ENCODE measurements at regions not wholly inside any gene's neighbourhood (a gene's known extent, or its start where the extent isn't known, plus 50 kb on each side); places are given as distances from the start of the nearest gene placed in this dataset.

DNA sequence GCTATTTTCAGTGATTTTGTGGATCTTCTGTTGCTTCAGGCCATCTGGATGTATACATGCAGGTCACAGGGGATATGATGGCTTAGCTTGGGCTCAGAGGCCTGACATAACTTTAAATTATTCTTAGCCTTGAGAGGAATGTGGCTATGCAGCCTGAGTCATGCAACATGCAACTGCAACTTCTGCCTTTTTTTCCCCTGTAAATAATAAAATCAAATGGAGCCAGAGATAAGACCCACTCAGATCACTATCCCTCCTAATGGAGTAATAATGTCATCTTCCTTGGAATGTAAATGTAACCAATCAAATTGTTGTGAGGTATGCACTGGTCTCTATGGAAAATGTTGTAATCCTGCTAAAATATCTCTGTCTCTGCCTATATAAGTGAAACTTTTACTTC lies 54.9 kb downstream of the MAGEB17 start:
- Mint-ChIP-seq H3K27me3 (no peaks in the 10 kb centered on the region), H3K4me1 (no peaks in the 10 kb centered on the region), H3K4me3 (no peak overlapping the region), H3K9me3 (peaks cover 18% of the 10 kb centered on the region), H3K36me3 (no peaks in the 10 kb centered on the region), H3K27ac (no peak overlapping the region)
- ATAC-seq = no peak

DNA sequence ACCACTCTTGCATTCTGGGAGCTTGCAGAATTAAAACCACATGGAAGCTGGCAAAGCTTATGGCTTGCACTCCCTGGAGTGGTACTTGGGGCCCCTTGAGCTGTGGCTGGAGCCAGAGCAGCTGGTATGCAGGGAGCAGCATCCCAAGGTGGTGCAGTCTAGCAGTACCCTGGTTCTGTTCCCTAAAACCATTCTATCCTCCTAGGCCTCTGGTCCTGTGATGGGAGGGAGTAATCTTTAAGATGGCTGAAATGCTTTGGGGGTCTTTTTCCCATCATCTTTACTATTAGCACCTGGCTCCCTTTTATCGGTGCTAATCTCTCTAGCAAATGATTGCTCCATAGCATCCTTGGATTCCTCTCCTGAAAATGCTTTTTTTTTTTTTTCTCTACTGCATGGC lies 56.1 kb downstream of the MAGEB17 start:
- Mint-ChIP-seq H3K9me3 (peaks cover 18% of the 10 kb centered on the region), H3K4me1 (no peaks in the 10 kb centered on the region), H3K4me3 (no peak overlapping the region), H3K36me3 (no peaks in the 10 kb centered on the region), H3K27ac (no peak overlapping the region), H3K27me3 (no peaks in the 10 kb centered on the region)
- no peak for ATAC-seq

- Mint-ChIP-seq H3K4me1 (no peaks in the 10 kb centered on the region), H3K36me3 (no peaks in the 10 kb centered on the region), H3K27me3 (peaks cover 8% of the 10 kb centered on the region), H3K27ac (no peak overlapping the region), H3K9me3 (peaks cover 3% of the 10 kb centered on the region), H3K4me3 (no peak overlapping the region)
- ATAC-seq = no peak
Measured at GRCh38 chrX:16239211-16239610, 71.9 kb downstream of the MAGEB17 start.

DNA sequence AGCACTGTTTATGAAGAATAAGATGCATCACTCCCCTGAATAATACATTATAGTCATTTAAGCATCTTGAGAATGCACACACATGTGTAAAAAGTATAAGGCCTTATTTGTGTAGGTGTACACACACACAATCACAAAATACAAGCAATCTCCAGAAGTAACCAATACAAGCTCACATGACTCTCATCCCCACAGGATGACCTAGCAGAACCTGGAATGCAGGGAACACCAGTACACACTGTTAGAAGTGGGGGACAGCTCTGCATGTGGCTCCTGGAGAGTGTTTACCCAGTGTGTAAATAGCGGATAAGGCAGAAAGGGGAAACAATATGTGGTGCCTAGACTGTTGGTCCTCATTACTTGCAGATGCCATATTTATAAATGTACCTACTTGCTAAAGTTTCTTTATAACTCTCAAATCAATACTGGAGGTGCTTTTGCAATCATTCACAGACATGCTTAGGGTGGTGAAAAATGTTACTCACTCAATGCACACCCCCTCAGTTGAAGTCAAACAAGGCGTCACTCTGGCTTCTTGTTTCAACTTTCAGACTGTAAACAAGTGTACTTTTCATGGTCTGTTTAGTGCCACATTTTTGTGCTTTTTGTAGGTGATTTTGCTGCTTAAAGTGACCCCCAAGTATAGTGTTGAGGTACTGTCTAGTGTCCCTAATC lies 73.1 kb downstream of the MAGEB17 start:
- H3K4me3 Mint-ChIP-seq = no peak overlapping the region
- no peak overlapping the region for H3K27ac Mint-ChIP-seq
- H3K36me3 Mint-ChIP-seq = no peaks in the 10 kb centered on the region
- no peak for ATAC-seq
- peaks cover 3% of the 10 kb centered on the region for H3K9me3 Mint-ChIP-seq
- H3K27me3 Mint-ChIP-seq = peaks cover 8% of the 10 kb centered on the region
- no peaks in the 10 kb centered on the region for H3K4me1 Mint-ChIP-seq

GRCh38 chrX:16240968-16241367 lies 73.7 kb downstream of the MAGEB17 start:
- H3K27me3 Mint-ChIP-seq = peaks cover 8% of the 10 kb centered on the region
- no peak overlapping the region for H3K4me3 Mint-ChIP-seq
- no peaks in the 10 kb centered on the region for H3K36me3 Mint-ChIP-seq
- no peak overlapping the region for H3K27ac Mint-ChIP-seq
- H3K9me3 Mint-ChIP-seq = peaks cover 3% of the 10 kb centered on the region
- no peak for ATAC-seq
- H3K4me1 Mint-ChIP-seq = no peaks in the 10 kb centered on the region

DNA sequence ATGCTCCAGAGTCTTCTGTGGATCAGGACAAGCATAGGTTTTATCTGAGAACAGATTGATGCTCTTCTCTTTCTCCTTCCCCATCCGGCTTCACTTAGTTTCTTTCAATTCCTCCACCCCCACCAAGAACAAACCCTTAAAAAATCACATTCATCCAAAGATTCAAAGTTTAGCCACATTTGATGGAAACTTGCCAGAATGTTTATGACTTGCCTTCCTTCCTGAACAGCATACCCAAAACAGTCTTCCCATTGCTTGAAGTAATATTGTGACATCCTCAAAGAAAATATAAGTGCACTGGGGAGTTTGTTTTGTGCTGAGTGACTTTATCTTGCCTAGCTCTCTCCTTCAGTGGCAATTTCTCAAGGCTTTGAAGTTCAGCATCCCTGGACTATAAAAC lies 83.0 kb downstream of the MAGEB17 start:
- no peak for ATAC-seq
- Mint-ChIP-seq H3K9me3 (no peaks in the 10 kb centered on the region), H3K4me3 (no peak overlapping the region), H3K27me3 (no peaks in the 10 kb centered on the region), H3K4me1 (no peaks in the 10 kb centered on the region), H3K36me3 (no peaks in the 10 kb centered on the region), H3K27ac (no peak overlapping the region)

DNA sequence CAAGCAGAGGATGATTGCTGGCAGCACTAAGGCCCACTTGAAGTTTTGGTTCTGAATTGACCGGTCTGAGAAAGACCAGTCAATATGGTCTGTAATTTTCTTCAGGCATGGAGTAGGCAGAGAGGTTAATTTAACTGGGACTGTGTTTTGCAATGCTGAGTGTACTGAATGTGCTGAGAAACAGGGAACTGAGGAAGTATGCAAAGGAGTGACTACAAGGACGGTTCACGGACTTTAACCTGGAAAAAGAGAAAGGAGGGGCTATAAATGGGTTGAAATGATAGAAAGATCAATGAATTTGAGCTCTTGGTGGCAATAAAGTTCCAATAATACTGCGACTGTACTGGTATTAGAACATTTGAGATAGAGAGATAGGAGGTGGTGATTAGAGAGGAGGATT lies 84.5 kb downstream of the MAGEB17 start:
- Mint-ChIP-seq H3K36me3 (no peaks in the 10 kb centered on the region), H3K4me3 (no peak overlapping the region), H3K4me1 (no peaks in the 10 kb centered on the region), H3K9me3 (no peaks in the 10 kb centered on the region), H3K27me3 (no peaks in the 10 kb centered on the region), H3K27ac (no peak overlapping the region)
- no peak for ATAC-seq

DNA sequence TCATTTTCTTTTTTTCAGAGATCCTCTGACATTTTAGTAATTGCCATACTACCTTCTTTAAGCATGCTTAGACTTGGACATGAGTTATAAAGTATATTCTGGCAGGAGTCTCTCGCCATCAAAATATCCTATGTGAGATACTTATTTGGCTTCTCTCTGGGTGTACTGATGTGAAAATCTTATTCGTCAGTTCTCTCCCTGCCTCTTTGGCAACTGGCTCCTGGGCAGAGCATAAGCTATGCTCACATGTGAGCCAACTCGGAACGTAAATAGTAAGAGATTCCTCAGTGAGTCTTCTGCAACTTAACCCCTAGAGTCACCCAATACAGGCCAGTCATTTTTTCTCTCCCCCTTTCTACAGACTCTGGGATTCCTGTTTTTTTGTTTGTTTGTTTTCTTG lies 91.6 kb downstream of the MAGEB17 start:
- Mint-ChIP-seq H3K4me3 (no peak overlapping the region), H3K36me3 (no peaks in the 10 kb centered on the region), H3K4me1 (no peaks in the 10 kb centered on the region), H3K27ac (no peak overlapping the region), H3K27me3 (peaks cover 17% of the 10 kb centered on the region), H3K9me3 (no peaks in the 10 kb centered on the region)
- no peak for ATAC-seq

- ATAC-seq = no peak
- no peak overlapping the region for H3K4me3 Mint-ChIP-seq
- H3K27ac Mint-ChIP-seq = no peak overlapping the region
- no peaks in the 10 kb centered on the region for H3K9me3 Mint-ChIP-seq
- no peaks in the 10 kb centered on the region for H3K4me1 Mint-ChIP-seq
- no peaks in the 10 kb centered on the region for H3K36me3 Mint-ChIP-seq
- no peaks in the 10 kb centered on the region for H3K27me3 Mint-ChIP-seq
Measured at GRCh38 chrX:16267431-16267830, 100.2 kb downstream of the MAGEB17 start.

GRCh38 chrX:16268206-16268605 lies 100.9 kb downstream of the MAGEB17 start:
- H3K4me3 Mint-ChIP-seq = no peak overlapping the region
- no peaks in the 10 kb centered on the region for H3K9me3 Mint-ChIP-seq
- no peaks in the 10 kb centered on the region for H3K36me3 Mint-ChIP-seq
- no peak overlapping the region for H3K27ac Mint-ChIP-seq
- H3K4me1 Mint-ChIP-seq = no peaks in the 10 kb centered on the region
- no peaks in the 10 kb centered on the region for H3K27me3 Mint-ChIP-seq
- no peak for ATAC-seq

DNA sequence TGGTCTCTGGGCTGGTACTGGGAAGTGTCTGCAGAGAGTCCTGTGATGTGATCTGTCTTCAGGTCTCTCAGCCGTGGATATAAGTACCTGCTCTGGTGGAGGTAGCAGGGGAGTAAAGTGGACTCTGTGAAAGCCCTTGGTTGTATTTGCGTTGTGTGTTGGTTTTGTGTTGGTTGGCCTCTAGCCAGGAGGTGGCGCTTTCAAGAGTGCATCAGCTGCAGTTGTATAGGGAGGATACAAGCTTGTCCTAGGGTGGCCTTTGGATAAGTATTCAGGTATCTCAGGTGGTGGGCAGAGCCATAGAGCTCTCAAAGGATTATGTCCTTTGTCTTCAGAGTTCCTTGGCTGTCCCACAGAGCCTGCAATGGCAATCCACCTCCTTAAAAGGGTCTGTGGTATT lies 111.6 kb downstream of the MAGEB17 start:
- H3K27ac Mint-ChIP-seq = no peak overlapping the region
- peaks cover 9% of the 10 kb centered on the region for H3K27me3 Mint-ChIP-seq
- no peaks in the 10 kb centered on the region for H3K36me3 Mint-ChIP-seq
- H3K4me3 Mint-ChIP-seq = no peak overlapping the region
- no peak for ATAC-seq
- H3K9me3 Mint-ChIP-seq = no peaks in the 10 kb centered on the region
- no peaks in the 10 kb centered on the region for H3K4me1 Mint-ChIP-seq

GRCh38 chrX:16282209-16282608 lies 114.9 kb downstream of the MAGEB17 start:
- Mint-ChIP-seq H3K27me3 (peaks cover 9% of the 10 kb centered on the region), H3K27ac (no peak overlapping the region), H3K9me3 (no peaks in the 10 kb centered on the region), H3K4me1 (no peaks in the 10 kb centered on the region), H3K4me3 (no peak overlapping the region), H3K36me3 (no peaks in the 10 kb centered on the region)
- no peak for ATAC-seq

GRCh38 chrX:16284842-16285241 lies 117.6 kb downstream of the MAGEB17 start:
- Mint-ChIP-seq H3K4me3 (no peak overlapping the region), H3K36me3 (no peaks in the 10 kb centered on the region), H3K9me3 (no peaks in the 10 kb centered on the region), H3K27ac (no peak overlapping the region), H3K4me1 (no peaks in the 10 kb centered on the region), H3K27me3 (no peaks in the 10 kb centered on the region)
- ATAC-seq = no peak

GRCh38 chrX:16290997-16291396 lies 123.7 kb downstream of the MAGEB17 start:
- Mint-ChIP-seq H3K4me3 (no peak overlapping the region), H3K27ac (no peak overlapping the region), H3K9me3 (no peaks in the 10 kb centered on the region), H3K4me1 (no peaks in the 10 kb centered on the region), H3K36me3 (no peaks in the 10 kb centered on the region), H3K27me3 (no peaks in the 10 kb centered on the region)
- ATAC-seq = no peak

- H3K27me3 Mint-ChIP-seq = peaks cover 8% of the 10 kb centered on the region
- ATAC-seq = no peak
- H3K9me3 Mint-ChIP-seq = no peaks in the 10 kb centered on the region
- no peak overlapping the region for H3K27ac Mint-ChIP-seq
- H3K4me3 Mint-ChIP-seq = no peak overlapping the region
- no peaks in the 10 kb centered on the region for H3K36me3 Mint-ChIP-seq
- H3K4me1 Mint-ChIP-seq = no peaks in the 10 kb centered on the region
Measured at GRCh38 chrX:16300831-16301230, 133.6 kb downstream of the MAGEB17 start.

- no peak for ATAC-seq
- Mint-ChIP-seq H3K4me3 (no peak overlapping the region), H3K9me3 (no peaks in the 10 kb centered on the region), H3K4me1 (no peaks in the 10 kb centered on the region), H3K27me3 (peaks cover 13% of the 10 kb centered on the region), H3K36me3 (no peaks in the 10 kb centered on the region), H3K27ac (no peak overlapping the region)
Measured at GRCh38 chrX:16304751-16305150, 137.5 kb downstream of the MAGEB17 start.

DNA sequence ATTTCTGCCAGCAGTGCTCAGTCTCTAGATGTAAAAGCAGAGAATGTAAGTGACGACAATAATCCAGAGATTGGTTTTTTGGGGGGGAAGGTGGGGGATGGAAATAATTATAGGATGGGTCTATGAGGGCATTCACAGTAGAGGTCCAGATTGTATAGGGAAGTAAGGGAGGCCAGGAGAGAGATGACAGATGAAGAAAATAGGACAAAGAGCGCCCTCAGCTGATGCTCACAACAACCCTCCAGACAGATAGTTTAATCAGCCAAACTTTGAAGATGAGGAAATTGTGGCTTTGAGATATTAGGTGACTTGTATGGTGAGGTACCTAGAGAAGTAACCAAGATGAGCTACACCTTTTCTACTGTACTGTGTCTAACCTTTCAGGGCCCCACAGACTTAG lies 137.9 kb downstream of the MAGEB17 start:
- Mint-ChIP-seq H3K4me1 (no peaks in the 10 kb centered on the region), H3K27ac (no peak overlapping the region), H3K9me3 (no peaks in the 10 kb centered on the region), H3K27me3 (peaks cover 17% of the 10 kb centered on the region), H3K36me3 (no peaks in the 10 kb centered on the region), H3K4me3 (no peak overlapping the region)
- ATAC-seq = no peak
